ENCODE measurements at regions not wholly inside any gene's neighbourhood (a gene's known extent, or its start where the extent isn't known, plus 50 kb on each side); places are given as distances from the start of the nearest gene placed in this dataset.
A peak's percentile ranks its signal among the peaks of the same experiment; 100 is the strongest.

DNA sequence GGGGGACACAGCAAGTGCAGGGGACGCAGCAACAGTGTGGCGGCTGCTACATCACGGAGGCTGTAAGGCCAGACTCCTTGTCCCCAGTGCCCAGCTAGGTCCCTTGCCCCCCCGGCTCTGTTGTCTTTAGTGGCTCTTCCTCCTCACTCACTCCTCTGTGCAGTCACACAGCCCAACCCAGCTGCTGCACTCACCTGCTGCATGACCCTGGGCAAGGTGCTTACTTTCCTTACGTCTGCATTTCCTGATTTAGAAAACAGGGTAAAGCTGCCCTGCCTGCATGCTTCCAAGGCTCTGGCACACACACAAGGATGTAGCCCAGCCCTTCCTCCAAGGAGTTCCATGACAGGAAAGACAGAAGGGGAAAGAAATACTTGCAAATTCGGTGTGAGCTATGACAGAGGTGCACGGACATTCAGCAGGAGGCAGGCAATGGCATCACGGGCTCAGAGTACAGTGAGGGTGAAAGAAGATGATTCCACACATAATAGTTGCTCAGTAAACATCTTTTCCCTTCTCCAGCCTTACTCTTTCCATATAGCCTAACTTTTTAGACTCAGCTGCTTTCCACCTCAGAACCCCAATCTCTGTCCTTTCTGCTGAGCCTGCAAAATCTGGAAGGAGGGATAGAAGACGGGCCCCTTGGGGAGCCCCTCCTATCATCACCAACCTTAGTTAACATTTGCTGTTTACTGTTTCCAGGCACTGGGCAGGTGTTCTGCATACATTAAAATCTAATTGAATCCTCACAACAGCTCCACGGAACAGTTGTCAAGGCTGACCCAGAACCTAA, 150.9 kb downstream of the MRM1 start:
- TF ChIP-seq OSR1 (CRISPR knock-in tag; IDR thresholded peaks at IDR 0.05), result no peak
- no peak for TF ChIP-seq ESRRG (CRISPR knock-in tag; IDR thresholded peaks at IDR 0.05)
- TF ChIP-seq, protein P1, sequence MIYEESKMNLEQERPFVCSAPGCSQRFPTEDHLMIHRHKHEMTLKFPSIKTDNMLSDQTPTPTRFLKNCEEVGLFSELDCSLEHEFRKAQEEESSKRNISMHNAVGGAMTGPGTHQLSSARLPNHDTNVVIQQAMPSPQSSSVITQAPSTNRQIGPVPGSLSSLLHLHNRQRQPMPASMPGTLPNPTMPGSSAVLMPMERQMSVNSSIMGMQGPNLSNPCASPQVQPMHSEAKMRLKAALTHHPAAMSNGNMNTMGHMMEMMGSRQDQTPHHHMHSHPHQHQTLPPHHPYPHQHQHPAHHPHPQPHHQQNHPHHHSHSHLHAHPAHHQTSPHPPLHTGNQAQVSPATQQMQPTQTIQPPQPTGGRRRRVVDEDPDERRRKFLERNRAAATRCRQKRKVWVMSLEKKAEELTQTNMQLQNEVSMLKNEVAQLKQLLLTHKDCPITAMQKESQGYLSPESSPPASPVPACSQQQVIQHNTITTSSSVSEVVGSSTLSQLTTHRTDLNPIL (CRISPR knock-in tag; IDR thresholded peaks at IDR 0.05; ENCODE audit: low read depth), result no peak
- TF ChIP-seq, protein P2, sequence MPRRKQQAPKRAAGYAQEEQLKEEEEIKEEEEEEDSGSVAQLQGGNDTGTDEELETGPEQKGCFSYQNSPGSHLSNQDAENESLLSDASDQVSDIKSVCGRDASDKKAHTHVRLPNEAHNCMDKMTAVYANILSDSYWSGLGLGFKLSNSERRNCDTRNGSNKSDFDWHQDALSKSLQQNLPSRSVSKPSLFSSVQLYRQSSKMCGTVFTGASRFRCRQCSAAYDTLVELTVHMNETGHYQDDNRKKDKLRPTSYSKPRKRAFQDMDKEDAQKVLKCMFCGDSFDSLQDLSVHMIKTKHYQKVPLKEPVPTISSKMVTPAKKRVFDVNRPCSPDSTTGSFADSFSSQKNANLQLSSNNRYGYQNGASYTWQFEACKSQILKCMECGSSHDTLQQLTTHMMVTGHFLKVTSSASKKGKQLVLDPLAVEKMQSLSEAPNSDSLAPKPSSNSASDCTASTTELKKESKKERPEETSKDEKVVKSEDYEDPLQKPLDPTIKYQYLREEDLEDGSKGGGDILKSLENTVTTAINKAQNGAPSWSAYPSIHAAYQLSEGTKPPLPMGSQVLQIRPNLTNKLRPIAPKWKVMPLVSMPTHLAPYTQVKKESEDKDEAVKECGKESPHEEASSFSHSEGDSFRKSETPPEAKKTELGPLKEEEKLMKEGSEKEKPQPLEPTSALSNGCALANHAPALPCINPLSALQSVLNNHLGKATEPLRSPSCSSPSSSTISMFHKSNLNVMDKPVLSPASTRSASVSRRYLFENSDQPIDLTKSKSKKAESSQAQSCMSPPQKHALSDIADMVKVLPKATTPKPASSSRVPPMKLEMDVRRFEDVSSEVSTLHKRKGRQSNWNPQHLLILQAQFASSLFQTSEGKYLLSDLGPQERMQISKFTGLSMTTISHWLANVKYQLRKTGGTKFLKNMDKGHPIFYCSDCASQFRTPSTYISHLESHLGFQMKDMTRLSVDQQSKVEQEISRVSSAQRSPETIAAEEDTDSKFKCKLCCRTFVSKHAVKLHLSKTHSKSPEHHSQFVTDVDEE (CRISPR knock-in tag; IDR thresholded peaks at IDR 0.05), result no peak
- TF ChIP-seq ZNF8 (CRISPR knock-in tag; IDR thresholded peaks at IDR 0.05), result no peak
- TF ChIP-seq ARNTL (CRISPR knock-in tag; IDR thresholded peaks at IDR 0.05; ENCODE audit: borderline replicate concordance, low read depth), result no peak
- TF ChIP-seq, protein P3, sequence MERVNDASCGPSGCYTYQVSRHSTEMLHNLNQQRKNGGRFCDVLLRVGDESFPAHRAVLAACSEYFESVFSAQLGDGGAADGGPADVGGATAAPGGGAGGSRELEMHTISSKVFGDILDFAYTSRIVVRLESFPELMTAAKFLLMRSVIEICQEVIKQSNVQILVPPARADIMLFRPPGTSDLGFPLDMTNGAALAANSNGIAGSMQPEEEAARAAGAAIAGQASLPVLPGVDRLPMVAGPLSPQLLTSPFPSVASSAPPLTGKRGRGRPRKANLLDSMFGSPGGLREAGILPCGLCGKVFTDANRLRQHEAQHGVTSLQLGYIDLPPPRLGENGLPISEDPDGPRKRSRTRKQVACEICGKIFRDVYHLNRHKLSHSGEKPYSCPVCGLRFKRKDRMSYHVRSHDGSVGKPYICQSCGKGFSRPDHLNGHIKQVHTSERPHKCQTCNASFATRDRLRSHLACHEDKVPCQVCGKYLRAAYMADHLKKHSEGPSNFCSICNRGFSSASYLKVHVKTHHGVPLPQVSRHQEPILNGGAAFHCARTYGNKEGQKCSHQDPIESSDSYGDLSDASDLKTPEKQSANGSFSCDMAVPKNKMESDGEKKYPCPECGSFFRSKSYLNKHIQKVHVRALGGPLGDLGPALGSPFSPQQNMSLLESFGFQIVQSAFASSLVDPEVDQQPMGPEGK (CRISPR knock-in tag; IDR thresholded peaks at IDR 0.05; ENCODE audit: borderline replicate concordance), result no peak
- no peak for TF ChIP-seq ZNF70 (CRISPR knock-in tag; IDR thresholded peaks at IDR 0.05)
- no peak for TF ChIP-seq TCF4 (CRISPR knock-in tag; IDR thresholded peaks at IDR 0.05; ENCODE audit: borderline replicate concordance)
- no peak for TF ChIP-seq BACH2 (CRISPR knock-in tag; IDR thresholded peaks at IDR 0.05; ENCODE audit: borderline replicate concordance)
- no peak for TF ChIP-seq TOX (CRISPR knock-in tag; IDR thresholded peaks at IDR 0.05; ENCODE audit: borderline replicate concordance)
- TF ChIP-seq, protein P4, sequence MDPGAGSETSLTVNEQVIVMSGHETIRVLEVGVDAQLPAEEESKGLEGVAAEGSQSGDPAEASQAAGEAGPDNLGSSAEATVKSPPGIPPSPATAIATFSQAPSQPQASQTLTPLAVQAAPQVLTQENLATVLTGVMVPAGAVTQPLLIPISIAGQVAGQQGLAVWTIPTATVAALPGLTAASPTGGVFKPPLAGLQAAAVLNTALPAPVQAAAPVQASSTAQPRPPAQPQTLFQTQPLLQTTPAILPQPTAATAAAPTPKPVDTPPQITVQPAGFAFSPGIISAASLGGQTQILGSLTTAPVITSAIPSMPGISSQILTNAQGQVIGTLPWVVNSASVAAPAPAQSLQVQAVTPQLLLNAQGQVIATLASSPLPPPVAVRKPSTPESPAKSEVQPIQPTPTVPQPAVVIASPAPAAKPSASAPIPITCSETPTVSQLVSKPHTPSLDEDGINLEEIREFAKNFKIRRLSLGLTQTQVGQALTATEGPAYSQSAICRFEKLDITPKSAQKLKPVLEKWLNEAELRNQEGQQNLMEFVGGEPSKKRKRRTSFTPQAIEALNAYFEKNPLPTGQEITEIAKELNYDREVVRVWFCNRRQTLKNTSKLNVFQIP (CRISPR knock-in tag; IDR thresholded peaks at IDR 0.05; ENCODE audit: borderline replicate concordance, low read depth), result no peak
- TF ChIP-seq PPARA (CRISPR knock-in tag; IDR thresholded peaks at IDR 0.05; ENCODE audit: borderline replicate concordance), result no peak
- TF ChIP-seq ISL1 (CRISPR knock-in tag; IDR thresholded peaks at IDR 0.05), result no peak
- no peak for TF ChIP-seq ZFP30 (CRISPR knock-in tag; IDR thresholded peaks at IDR 0.05)
- no peak for ATAC-seq

DNA sequence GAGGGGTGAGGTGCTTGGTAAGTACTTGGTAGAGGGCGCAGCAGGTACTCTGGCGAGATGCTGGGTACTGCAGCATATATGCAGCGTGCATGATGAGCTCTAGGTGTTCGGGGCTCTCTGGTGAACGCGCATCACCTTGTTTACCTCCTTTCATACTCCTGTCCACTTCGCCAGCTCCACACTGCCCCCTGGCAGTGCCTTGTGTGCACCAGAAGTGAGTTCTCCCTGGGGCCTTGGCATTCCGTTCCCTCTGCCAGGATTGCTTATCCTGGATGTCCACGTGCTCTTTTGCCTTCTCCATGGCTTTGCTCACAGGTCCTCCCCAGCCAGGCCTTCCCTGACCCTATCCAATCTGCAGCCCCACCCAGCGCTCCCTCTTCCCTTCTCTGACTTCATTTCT, 154.2 kb downstream of the MRM1 start:
- TF ChIP-seq CSDC2 (CRISPR knock-in tag; IDR thresholded peaks at IDR 0.05), result no peak
- no peak for TF ChIP-seq BACH2 (CRISPR knock-in tag; IDR thresholded peaks at IDR 0.05; ENCODE audit: borderline replicate concordance)
- TF ChIP-seq ZFP3 (CRISPR knock-in tag; IDR thresholded peaks at IDR 0.05), result no peak
- TF ChIP-seq RARB (CRISPR knock-in tag; IDR thresholded peaks at IDR 0.05), result no peak
- TF ChIP-seq, protein P2 (CRISPR knock-in tag; IDR thresholded peaks at IDR 0.05), result no peak
- no peak for TF ChIP-seq ZNF565 (CRISPR knock-in tag; conservative IDR thresholded peaks at IDR 0.05; ENCODE audit: low read depth)
- no peak for TF ChIP-seq ZFP30 (CRISPR knock-in tag; IDR thresholded peaks at IDR 0.05)
- peak; percentile 58; the same call in 2 of the 3 replicates for ATAC-seq
